C4-2B (cell line): ENCODE measurements at regions not wholly inside any gene's neighbourhood (a gene's known extent, or its start where the extent isn't known, plus 50 kb on each side); places are given as distances from the start of the nearest gene placed in this dataset.

ENCODE experiments used
- H3K27ac ChIP-seq: fragments of 450-650 bp; 2 replicates; pipeline ENCODE4 v1.5.1; 2017
- ZFX ChIP-seq: fragments of 450-650 bp; IDR thresholded peaks from 2 replicates; pipeline ENCODE4 v1.6.1; 2017
- TF ChIP-seq, protein P1 (sequence below): fragments of 450-650 bp; conservative IDR thresholded peaks from 2 replicates; pipeline ENCODE4 v1.5.1; 2017; ENCODE audit warnings: mild to moderate bottlenecking

DNA sequence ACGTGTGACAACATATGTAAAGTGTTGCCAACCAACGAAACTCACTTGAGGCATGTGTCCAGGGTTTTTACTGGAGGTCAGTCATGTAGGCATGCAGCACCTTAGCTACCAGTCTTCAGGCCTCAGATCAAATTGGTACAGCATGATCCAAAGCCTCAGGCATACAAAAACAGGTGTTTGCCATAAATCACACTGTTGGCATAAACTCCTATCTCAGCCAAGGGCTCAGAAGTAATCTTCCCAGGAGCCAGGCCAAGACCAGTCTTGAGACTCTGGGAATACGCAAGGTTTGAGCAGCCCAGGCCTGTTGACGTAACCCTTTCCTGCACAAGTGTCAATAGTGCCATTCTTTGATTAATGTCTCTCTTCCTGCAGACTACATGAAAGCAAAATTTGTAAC lies 163.5 kb downstream of the PRL start:
- no peak overlapping the region for H3K27ac ChIP-seq
- TF ChIP-seq, protein P1, sequence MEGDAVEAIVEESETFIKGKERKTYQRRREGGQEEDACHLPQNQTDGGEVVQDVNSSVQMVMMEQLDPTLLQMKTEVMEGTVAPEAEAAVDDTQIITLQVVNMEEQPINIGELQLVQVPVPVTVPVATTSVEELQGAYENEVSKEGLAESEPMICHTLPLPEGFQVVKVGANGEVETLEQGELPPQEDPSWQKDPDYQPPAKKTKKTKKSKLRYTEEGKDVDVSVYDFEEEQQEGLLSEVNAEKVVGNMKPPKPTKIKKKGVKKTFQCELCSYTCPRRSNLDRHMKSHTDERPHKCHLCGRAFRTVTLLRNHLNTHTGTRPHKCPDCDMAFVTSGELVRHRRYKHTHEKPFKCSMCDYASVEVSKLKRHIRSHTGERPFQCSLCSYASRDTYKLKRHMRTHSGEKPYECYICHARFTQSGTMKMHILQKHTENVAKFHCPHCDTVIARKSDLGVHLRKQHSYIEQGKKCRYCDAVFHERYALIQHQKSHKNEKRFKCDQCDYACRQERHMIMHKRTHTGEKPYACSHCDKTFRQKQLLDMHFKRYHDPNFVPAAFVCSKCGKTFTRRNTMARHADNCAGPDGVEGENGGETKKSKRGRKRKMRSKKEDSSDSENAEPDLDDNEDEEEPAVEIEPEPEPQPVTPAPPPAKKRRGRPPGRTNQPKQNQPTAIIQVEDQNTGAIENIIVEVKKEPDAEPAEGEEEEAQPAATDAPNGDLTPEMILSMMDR: no peak
- no peak for TF ChIP-seq ZFX

DNA sequence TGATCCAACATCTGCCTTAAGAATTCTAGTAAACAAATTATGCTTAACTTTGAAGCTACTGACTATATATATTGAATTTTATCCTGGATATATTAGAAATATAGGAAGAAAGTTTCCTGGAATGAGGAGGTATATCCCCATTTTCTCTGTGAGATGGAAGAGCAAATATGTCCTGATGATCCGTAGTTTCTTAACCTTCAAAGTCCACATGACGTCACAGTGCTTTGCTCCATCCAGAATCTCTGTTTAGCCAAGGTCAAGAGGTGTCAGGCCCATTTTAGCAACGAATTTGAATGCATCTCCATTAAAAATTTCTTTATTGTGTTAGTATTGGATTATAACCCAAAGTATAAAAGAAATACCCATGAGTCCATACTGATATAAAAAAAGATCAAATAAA lies 162.5 kb downstream of the PRL start:
- no peak for TF ChIP-seq ZFX
- TF ChIP-seq, protein P1: no peak
- no peak overlapping the region for H3K27ac ChIP-seq

DNA sequence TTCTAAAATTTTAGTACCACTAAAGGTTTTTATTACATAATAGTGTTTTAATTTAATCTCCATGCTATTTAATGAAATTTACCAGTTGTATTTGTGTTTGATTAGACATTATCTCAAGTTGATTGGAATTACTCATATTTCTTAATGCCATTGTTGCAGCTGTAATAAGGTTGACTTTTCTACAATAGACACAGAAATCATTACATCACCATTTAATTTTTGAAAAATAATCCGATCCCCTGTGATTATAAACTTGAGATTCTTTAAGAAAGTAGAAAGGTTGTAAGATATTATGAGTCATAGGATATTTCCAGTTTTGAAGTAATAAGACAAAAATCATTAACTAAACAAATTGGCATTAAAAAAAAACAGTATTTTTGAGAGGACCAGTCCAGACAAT lies 161.4 kb downstream of the PRL start:
- TF ChIP-seq ZFX: no peak
- TF ChIP-seq, protein P1: no peak
- no peak overlapping the region for H3K27ac ChIP-seq

DNA sequence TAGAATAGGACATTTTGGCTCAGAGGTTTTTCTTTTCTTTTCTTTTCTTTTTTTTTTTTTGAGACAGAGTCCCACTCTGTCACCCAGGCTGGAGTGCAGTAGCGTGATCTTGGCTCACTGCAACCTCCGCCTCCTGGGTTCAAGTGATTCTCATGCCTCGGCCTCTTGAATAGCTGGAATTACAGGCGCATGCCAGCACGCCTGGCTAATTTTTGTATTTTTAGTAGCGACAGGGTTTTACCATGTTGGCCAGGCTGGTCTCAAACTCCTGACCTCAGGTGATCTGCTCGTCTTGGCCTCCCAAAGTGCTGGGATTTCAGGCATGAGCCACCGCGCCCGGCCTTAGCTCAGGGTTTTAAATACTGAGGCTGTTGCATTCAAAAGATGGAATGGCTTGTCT lies 156.1 kb downstream of the PRL start:
- H3K27ac ChIP-seq: peak overlapping the region; percentile 3; the same call in 1 of the 2 replicates

DNA sequence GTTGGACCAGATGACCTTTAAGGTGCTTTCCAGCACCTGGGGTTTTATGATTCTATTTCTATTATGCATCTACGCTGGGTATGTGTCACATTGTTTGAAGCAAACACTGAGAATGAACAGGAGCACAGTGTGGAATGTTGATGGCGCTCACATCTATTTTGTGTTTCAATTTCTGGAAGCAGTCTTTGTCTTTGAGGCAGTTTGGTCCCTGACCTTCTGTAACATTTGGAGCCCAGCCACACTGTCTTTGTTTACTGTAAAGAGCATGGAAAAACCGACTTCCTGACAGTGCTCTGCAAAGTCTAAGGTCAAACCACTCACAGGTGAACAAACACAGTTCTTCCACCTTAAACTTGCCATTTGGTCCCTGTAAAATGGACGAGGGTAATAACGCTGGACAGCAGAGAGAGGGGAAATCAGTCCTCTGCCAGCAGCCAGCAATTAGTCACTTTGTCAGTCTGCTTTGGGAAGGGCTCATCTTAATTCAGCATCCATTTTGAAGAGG lies 155.5 kb downstream of the PRL start:
- H3K27ac ChIP-seq: peak overlapping the region; percentile 3; the same call in 1 of the 2 replicates
- TF ChIP-seq, protein P1: no peak
- no peak for TF ChIP-seq ZFX

DNA sequence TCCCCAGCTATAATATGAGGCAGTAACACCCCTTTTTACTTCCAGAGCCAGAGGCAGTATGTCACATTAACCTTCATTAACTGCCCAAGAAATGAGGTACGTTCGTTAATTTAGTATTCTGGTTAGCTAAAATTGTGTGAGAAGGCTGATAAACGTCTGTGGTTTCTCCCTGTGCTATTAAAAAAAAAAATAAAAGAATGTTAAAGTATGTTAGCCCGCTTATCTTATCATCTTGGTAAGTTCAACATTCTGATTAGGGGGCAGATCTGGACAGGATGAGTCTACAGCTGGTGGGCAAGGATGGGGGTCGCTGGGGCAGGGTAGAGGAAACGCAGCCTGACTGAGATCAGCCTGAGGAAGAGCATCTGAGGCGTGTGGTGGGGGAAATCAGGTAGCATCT lies 154.0 kb downstream of the PRL start:
- no peak overlapping the region for H3K27ac ChIP-seq
- TF ChIP-seq, protein P1: no peak
- no peak for TF ChIP-seq ZFX

DNA sequence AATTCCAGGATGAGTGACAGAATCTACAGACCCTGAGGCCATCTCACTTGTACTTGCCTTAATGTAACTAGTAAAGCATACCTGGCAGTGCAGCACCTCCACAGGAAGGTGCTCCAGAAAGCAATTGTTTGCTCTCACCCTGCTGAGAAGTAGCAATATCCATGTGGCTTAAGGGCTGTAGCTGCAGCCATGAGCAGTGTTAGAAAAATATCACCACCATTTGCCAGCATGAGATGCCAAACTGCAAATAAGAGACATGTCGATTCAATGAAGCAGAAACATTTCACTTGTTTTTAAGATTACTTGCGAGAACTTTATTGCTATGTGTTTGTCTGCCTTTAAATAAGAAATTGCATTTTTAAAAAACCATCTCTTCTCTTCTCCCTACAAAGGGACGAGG lies 151.5 kb downstream of the PRL start:
- TF ChIP-seq, protein P1: no peak
- TF ChIP-seq ZFX: no peak
- no peak overlapping the region for H3K27ac ChIP-seq
